ENCODE measurements at regions not wholly inside any gene's neighbourhood (a gene's known extent, or its start where the extent isn't known, plus 50 kb on each side); places are given as distances from the start of the nearest gene placed in this dataset.

GRCh38 chr18:1952486-1952885 lies 618.8 kb downstream of the METTL4 start:
- DNase-seq (ENCODE audit: low read depth): no peak
- no peak overlapping the region for H3K4me3 ChIP-seq (ENCODE audit: low read depth, low read length)
- TF ChIP-seq, protein P1, sequence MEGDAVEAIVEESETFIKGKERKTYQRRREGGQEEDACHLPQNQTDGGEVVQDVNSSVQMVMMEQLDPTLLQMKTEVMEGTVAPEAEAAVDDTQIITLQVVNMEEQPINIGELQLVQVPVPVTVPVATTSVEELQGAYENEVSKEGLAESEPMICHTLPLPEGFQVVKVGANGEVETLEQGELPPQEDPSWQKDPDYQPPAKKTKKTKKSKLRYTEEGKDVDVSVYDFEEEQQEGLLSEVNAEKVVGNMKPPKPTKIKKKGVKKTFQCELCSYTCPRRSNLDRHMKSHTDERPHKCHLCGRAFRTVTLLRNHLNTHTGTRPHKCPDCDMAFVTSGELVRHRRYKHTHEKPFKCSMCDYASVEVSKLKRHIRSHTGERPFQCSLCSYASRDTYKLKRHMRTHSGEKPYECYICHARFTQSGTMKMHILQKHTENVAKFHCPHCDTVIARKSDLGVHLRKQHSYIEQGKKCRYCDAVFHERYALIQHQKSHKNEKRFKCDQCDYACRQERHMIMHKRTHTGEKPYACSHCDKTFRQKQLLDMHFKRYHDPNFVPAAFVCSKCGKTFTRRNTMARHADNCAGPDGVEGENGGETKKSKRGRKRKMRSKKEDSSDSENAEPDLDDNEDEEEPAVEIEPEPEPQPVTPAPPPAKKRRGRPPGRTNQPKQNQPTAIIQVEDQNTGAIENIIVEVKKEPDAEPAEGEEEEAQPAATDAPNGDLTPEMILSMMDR (IDR thresholded peaks at IDR 0.05; ENCODE audit: control insufficient read depth, extremely low read depth, insufficient read depth): no peak

DNA sequence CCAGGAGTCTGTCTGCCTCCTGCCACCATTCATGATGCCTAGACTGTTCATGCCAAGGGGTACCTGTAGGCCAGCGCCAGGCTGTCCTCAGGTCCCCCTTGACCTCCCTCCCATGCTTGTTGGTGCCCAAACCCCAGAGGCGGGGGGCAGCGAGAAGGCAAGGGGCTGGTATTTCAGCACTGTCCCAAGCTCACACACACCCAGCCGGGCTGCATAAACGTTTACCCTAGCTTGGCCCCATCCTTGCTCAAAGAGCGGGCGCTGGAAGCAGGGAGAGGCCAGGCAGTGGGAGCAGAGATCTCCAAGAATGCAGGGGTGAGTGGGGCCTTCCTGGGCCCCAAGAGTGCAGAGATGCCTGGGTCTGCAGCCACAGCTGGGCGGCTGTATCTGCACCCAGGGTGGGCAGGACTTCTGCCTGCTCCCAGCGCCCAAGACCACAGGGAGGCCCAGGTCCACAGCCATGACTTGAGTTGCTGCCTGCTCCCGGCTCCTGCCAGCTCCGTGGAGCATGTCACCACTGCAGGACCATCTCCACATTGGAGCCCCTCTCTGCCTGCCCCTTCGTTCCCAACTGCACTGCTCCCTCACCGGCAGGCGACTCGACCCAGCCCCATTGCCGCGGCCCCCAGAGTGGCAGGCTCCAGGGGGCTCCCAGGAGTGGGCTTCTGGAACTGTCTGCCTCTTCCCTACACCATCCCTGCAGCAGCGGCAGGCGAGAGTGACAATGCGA lies 616.6 kb downstream of the METTL4 start:
- TF ChIP-seq, protein P1 (IDR thresholded peaks at IDR 0.05; ENCODE audit: control insufficient read depth, extremely low read depth, insufficient read depth): no peak
- no peak for DNase-seq (ENCODE audit: low read depth)
- H3K4me3 ChIP-seq (ENCODE audit: low read depth, low read length): no peak overlapping the region

- no peak overlapping the region for H3K4me3 ChIP-seq (ENCODE audit: low read depth, low read length)
- TF ChIP-seq, protein P1 (IDR thresholded peaks at IDR 0.05; ENCODE audit: control insufficient read depth, extremely low read depth, insufficient read depth): no peak
- DNase-seq (ENCODE audit: low read depth): no peak
These were observed 612.5 kb downstream of the METTL4 start for GRCh38 chr18:1958798-1959197.

GRCh38 chr18:1965016-1965415 lies 606.3 kb downstream of the METTL4 start:
- H3K4me3 ChIP-seq (ENCODE audit: low read depth, low read length): no peak overlapping the region
- no peak for DNase-seq (ENCODE audit: low read depth)
- TF ChIP-seq, protein P1 (IDR thresholded peaks at IDR 0.05; ENCODE audit: control insufficient read depth, extremely low read depth, insufficient read depth): no peak

DNA sequence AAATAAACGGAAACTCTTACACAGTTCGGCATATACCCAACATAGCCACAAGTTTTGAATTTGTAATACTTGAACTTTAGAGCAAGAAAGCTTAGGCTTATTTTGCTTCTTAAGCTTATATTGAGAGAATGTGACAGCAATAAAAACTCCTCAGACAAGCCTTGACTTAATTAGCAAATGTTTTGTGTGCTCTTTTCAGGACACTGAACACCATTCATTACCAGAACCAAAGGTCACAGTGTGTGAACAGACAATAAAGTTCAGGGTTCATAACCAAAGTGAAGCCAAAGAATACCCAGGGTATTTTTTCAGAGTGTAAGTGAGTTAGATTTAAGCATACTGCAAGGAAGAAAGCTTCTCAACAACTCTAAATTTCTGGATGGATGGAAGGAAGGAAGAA lies 605.8 kb downstream of the METTL4 start:
- DNase-seq (ENCODE audit: low read depth): no peak
- H3K4me3 ChIP-seq (ENCODE audit: low read depth, low read length): no peak overlapping the region
- TF ChIP-seq, protein P1 (IDR thresholded peaks at IDR 0.05; ENCODE audit: control insufficient read depth, extremely low read depth, insufficient read depth): no peak

DNA sequence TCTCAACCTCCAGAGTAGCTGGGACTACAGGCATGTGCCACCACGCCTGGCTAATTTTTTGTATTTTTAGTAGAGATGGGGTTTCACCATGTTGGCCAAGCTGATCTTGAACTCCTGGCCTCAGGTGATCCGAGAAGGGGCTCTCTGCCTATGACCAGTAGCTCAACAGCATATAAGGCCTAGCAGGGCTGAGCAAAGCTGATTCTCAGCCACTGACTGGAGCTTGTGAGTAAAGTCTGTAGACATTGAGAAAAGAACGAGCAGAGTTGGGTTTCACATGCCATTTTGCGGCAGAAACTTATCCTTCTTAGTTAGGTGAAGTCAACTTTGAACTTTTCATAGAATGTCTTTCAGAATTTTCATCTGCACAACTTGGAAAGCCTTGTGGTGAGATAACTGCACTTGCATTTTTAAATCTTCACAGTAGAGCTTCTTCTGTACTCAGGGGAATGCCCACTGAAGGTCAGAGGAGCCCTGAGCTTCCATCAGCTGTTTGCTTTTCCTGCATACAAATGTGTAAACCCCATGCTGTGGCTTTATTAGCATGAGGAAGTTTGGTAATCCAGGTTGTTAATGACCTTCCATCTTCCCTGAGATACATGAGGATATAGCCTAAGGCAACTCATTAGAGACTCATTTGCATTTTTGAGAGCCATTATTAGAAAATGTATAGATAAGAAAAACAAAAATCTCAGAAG lies 602.4 kb downstream of the METTL4 start:
- TF ChIP-seq, protein P1 (IDR thresholded peaks at IDR 0.05; ENCODE audit: control insufficient read depth, extremely low read depth, insufficient read depth): no peak
- H3K4me3 ChIP-seq (ENCODE audit: low read depth, low read length): no peak overlapping the region
- no peak for DNase-seq (ENCODE audit: low read depth)
